Erythroblast (primary cell): ENCODE measurements at regions not wholly inside any gene's neighbourhood (a gene's known extent, or its start where the extent isn't known, plus 50 kb on each side); places are given as distances from the start of the nearest gene placed in this dataset.

Experiments used
- GATA1 ChIP-seq: IDR thresholded peaks from 2 replicates; pipeline ENCODE4 v1.6.1; 2011; ENCODE audit warnings: low read depth, mild to moderate bottlenecking, control low read depth, low read length, moderate library complexity
- POLR2A ChIP-seq: IDR thresholded peaks from 2 replicates; pipeline ENCODE4 v1.6.1; 2011; ENCODE audit warnings: mild to moderate bottlenecking, low read length

- TF ChIP-seq POLR2A (no peak), GATA1 (no peak)
These were observed 250.9 kb downstream of the SIPA1L2 start for GRCh38 chr1:232379063-232379434.
